GM12874 (cell line): ENCODE measurements at regions not wholly inside any gene's neighbourhood (a gene's known extent, or its start where the extent isn't known, plus 50 kb on each side); places are given as distances from the start of the nearest gene placed in this dataset.

Experiments used
- TF ChIP-seq, protein P1 (sequence below): IDR thresholded peaks from 2 replicates; pipeline ENCODE4 v1.5.1; 2011; ENCODE audit warnings: low read depth, mild to moderate bottlenecking, control low read depth, low read length, moderate library complexity; ENCODE audit not compliant: insufficient read depth

DNA sequence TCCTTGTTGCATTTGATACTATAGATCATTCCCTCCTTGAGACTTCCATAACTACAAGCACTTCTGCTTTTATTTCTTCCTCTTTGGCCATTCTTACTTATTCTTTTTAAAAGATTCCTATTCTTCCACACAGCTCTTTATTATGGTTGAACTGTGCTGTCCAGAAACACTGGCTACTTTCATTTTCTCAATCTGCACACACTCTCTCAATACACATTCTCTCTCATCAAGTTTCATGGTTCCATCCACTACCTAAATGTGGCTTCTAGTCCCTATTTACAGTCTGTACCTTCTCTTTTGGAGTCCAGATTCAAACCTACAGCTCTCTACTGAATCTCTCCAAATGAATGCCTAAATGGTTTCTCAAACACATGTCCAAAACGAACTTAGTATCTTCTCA is 214.3 kb upstream of the RSPO3 start:
- TF ChIP-seq, protein P1, sequence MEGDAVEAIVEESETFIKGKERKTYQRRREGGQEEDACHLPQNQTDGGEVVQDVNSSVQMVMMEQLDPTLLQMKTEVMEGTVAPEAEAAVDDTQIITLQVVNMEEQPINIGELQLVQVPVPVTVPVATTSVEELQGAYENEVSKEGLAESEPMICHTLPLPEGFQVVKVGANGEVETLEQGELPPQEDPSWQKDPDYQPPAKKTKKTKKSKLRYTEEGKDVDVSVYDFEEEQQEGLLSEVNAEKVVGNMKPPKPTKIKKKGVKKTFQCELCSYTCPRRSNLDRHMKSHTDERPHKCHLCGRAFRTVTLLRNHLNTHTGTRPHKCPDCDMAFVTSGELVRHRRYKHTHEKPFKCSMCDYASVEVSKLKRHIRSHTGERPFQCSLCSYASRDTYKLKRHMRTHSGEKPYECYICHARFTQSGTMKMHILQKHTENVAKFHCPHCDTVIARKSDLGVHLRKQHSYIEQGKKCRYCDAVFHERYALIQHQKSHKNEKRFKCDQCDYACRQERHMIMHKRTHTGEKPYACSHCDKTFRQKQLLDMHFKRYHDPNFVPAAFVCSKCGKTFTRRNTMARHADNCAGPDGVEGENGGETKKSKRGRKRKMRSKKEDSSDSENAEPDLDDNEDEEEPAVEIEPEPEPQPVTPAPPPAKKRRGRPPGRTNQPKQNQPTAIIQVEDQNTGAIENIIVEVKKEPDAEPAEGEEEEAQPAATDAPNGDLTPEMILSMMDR = no peak

DNA sequence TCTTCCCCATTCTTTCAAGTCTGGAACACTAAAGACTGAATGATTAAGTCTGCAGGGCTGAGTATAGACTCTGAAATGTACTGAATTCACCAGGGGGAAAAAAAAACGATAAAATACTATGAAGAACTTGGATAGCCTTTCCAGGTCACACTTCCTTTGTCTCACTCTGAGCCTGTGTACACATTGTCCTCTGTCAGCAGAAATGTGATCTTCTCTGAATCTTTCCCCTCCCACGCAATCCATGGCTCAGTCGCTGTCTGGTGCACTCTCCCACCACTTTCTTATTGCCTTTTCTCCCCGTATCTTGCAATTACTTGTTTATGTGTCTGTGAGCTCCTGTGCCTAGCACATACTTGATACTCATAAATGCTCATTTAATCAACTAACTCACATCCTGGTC is 212.6 kb upstream of the RSPO3 start:
- TF ChIP-seq, protein P1 = no peak

DNA sequence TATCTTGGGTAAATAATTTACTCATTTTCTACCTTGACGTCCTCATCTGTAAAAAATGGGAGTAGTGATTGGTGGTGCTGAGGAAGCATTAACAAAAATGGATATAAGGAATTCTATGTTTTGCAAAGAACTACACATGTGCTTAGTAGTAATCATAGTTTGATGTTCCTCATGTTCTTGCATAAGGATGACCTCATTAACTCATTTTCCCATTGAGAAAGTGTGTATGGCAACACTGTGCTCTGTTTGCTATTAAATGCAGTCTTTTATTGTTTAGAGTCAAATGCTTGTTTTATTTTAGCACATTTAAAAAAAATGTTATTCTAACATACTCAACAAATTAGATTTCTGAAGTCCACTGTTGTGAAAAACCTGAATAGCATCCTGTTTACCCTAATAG is 211.2 kb upstream of the RSPO3 start:
- TF ChIP-seq, protein P1 = no peak

DNA sequence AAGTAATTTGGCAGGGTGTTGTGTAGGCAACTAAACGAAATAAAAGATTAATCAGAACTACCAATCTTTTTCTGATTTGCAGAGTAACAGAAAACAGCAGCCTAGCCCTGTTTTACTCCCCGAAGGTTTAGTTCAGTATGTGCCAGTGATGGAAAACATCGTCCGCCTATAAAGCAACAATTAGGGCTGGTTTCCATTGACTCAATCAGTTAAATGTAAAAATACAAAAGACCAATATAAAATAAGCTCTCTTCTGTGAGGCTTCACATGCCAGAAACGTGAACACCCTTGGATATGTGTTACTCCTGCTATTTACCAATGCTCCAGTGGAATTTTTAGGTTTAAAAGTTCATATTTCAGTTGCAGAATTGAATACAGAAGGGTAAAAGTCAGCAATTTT is 210.5 kb upstream of the RSPO3 start:
- TF ChIP-seq, protein P1 = no peak

DNA sequence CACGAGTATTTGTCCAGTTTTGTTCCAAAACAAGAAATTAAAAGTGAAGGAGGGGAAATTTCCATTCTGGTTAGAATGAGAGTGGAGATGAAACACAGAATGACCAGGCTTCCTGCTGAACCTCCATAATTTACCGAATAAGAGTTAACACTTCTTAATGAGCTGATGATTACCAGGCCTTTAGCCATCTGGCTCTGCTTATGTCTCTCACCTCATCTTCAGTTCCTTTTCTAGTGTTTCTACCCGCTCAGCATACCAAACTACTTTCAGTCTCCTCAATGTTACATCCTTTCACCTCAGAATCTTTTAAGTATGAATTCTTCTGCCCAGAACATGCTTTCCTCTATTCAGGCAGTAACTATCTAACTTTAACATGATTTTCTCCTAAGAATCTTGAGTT is 209.0 kb upstream of the RSPO3 start:
- TF ChIP-seq, protein P1 = no peak

DNA sequence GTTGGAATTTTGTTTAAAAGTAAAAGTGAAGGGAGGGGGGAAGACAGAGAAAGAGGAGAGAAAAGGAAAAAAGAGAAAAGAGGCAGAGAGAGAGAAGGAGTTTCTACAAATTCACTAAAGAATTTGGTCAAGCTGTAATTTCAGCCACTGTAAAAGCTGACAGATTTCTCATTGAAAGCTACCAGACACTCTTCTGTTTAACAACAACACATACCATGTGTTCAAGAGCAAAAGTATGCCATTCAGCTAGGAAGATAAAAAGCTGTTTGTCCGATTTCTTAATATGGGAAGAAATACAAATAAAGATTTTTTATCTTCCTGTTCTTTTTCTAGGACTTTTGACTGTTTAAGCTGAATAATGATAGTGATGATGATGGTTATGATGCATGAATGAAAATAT is 204.8 kb upstream of the RSPO3 start:
- TF ChIP-seq, protein P1 = no peak

DNA sequence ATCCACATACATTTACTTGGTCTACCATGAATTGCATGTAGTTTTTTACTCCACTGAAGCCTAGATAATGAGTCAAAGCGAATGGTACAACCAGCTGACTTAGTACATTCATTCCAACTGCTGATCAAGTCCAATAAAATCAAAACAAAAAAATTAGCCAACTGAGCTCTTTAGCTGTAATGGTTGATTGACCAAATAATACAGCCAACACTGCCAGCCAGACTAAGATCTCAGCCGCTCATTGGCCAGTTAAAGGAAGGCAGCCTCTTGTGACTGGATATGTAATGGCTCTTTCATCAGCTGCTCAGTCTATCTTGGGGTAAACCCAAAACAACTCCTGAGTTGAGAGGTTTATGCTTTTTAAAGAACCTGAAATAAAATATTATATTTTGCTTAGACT is 204.3 kb upstream of the RSPO3 start:
- TF ChIP-seq, protein P1 = no peak

DNA sequence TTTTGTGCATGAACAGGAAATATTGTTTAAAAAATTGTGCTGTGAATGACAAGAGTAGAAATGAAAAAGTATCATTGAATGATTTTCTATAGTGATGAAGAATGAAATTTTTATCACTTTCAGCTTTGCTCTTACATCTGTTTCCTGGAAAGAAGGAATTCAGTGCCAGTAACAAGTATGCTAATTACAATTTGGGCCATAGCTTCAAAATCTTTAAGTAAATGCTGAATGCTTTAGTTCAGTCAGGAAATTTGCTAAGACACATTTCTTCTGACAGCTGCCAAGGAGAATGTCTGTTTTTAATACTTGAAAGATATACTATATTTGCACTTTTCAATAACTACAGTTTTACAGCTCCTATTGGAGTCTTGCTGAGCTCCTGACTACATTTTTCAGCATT is 203.7 kb upstream of the RSPO3 start:
- TF ChIP-seq, protein P1 = no peak
